GM08714 (cell line): ENCODE measurements at regions not wholly inside any gene's neighbourhood (a gene's known extent, or its start where the extent isn't known, plus 50 kb on each side); places are given as distances from the start of the nearest gene placed in this dataset.

ENCODE experiments used
- H3K4me3 ChIP-seq: fragments of 200-500 bp; sonication (Bioruptor generic); 2 replicates; pipeline ENCODE4 v1.5.1; 2014; ENCODE audit warnings: mild to moderate bottlenecking, low read length, inconsistent platforms
- ZNF274 ChIP-seq: IDR thresholded peaks from 2 replicates; pipeline ENCODE4 v1.6.1; 2012; ENCODE audit warnings: mild to moderate bottlenecking, low read depth, low read length

DNA sequence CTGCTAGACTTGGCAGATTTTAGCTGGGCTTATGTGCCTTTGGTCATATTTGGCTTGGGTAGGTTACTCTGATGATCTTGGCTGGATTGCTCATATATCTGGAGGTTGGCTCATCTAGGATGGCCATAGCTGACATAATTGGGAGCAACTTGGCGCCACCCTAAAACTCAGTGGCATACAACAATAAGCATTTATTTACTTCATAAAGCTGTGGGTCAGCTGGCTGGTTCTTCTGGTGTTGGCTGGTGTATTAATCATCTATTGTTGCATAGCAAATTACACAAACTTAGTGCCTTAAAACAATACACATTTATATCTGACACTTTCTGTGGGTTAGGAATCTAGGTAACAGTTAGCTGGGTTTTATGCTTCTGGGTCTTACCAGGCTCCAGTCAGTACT is 297.3 kb upstream of the JAG1 start:
- no peak overlapping the region for H3K4me3 ChIP-seq
- TF ChIP-seq ZNF274, result no peak

DNA sequence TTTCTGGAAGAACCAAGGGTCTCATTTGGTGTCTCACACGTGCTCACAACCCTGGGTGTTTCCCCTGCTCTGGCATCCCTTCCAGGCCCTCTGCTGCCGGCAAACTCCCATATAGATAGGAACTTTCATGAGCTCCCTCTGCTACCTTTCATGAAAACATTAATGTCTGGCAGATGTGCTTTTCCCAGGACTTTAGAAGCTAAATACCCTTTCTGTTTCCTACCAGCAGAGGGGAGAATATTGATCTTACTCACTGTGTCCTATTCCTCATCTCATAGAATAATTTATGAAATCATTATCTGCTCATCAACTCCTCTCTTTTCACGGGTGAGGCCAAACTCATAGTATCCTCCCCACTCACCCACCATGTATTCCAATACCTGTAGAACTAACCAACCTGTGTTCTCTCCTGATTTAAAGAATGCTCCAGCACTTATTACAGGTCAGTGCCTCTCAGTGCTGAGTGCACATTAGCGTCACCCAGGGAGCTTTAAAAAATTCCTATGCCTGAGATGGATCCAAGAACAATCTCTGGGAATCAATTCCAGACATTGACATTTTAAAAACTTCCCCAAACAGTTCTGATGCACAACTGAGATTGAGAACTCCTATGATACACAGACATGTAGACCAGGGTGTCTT is 298.5 kb upstream of the JAG1 start:
- no peak overlapping the region for H3K4me3 ChIP-seq
- no peak for TF ChIP-seq ZNF274

DNA sequence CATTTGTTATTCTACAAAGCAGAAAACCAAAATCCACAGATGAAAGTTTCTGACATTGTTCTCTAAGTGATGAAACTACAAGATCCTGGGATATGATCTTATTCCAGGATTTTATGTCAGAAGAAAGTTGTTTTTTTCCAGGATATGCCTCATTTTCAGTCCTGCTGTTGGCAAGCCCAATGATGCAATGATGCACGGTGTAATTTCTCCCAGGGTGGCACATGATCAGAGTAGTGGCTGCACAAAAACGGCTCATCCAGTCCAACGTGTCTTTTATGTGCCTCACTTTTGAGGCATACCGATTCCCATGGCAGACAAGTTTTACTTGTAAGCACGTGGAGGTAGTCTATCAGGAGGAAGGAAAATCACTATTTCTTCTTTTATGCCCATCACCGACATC is 302.3 kb upstream of the JAG1 start:
- no peak for TF ChIP-seq ZNF274
- H3K4me3 ChIP-seq, result no peak overlapping the region

DNA sequence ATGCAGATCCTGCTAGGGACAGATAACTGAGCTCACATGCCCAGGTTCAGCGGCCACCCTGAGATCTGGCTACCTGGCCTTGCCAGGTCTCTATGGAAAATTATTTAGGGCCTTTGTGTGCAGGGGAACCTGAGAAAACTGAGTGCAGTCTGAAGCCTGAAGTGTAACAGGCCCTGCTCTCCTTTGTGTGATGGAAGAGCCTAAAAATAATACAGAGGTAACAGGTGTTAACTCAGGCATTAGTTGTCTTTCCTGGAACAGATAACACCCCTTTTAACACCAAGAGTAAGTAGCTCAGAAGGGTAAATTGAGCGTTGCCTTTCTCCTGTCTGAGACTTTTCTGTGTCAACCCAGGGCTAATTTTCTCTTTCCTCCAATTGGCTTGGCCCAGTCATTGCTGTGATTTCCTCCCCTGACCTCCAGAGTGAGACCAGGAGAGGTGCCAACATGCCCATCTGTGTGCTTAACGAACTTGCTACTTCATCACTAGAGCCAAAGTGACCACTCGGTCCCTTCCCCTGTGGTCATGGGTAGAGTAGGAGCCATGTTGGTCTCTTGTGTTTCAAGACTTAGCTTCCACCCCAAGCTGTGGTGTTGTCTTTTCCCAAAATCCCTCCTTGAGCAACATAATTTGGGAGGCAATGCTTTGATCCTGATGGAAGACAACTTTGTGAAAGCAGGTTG is 304.4 kb upstream of the JAG1 start:
- H3K4me3 ChIP-seq, result no peak overlapping the region
- no peak for TF ChIP-seq ZNF274

DNA sequence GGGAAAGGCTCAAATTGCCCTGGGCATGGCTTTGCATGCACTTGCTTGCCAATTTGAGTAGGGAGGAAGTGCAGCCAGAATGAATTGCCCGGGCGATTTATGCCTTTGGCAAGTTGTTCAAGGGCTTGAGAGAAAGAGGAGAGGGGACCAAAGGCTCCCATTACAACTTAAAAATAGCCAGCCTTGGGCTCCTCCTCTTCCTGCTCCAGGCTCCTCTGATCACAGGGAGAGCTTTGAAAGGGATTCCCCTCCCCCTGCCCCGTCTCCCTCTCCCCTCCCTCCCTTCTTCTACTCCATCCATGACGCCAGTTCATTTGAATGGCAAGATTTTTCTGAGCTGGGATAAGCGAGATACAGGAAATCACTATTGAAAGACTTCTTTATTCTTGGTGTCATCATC is 304.9 kb upstream of the JAG1 start:
- no peak for TF ChIP-seq ZNF274
- no peak overlapping the region for H3K4me3 ChIP-seq

DNA sequence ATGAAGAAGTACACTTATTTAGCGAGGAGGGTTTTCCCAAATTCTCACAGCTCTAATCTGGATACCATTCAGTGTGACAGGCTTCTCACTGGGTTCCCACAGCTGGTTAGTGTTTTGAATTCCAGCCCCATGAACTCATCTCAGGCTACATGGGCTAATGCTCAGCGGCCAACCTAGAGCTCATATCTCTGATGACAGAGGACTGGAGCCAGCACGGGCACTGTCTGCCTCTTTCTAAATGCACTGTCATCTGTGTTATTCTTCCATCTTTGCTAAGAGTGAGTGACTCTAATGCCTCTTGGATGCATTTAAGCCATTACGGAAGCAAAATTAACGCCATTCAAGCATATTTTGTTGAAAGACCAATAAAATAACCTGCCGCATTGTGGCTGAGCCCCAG is 308.9 kb upstream of the JAG1 start:
- TF ChIP-seq ZNF274, result no peak
- no peak overlapping the region for H3K4me3 ChIP-seq

DNA sequence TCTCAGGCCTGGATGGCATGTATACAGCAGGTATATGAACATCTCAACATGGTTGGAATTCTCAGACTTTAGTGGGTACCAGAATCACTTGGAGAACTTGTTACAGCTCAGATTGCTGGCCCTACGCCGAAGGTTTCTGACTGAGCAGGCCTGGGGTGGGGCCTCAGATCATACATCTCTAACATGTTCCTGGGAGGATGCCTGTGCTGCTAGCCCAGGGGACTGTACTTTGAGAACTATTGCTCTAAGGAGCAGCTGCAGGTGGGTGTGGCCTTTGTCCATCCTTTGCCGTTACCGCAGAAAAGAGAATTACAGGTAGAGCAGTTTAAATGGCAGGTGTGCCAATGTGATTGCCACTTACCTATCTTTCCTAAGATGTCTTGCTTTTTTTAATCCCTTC is 310.5 kb upstream of the JAG1 start:
- TF ChIP-seq ZNF274, result no peak
- H3K4me3 ChIP-seq, result no peak overlapping the region

DNA sequence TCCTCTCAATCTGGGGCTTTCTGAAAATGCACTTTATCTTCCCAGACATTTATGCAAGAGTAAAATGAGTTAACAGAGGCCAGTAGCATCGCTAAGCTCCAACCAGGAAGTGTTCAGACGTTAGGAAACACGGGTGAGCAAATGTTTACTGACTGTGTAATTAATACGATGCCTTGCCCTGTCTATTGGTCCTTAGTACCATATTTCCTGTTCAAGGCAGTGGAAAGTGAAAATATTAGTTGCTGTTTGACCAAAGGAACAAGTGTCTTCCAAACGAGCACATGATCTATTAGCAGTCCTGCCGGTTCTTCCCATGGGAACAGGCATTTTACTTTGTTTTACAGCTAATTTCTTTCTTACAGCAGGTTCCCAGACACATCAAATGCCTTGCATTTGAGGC is 311.1 kb upstream of the JAG1 start:
- no peak overlapping the region for H3K4me3 ChIP-seq
- TF ChIP-seq ZNF274, result no peak

DNA sequence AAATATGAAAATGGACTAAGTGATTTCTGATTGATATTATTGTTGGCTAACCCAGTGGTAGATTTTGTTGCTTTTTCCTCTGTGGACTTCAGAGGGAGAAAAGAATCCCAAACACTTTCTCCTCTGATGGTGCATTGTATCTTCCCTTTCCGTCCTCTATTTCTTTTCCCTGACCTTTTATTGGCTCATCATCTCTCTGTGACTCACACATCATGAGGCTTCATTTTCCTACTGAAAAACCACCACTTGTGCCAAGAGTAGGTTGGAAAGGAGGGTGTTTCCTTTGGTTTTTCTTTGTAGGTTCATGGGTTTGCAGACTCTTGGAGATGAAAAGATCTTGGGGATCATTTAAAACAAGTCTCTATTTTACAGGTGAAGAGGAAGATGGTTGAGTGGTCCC is 311.7 kb upstream of the JAG1 start:
- no peak for TF ChIP-seq ZNF274
- no peak overlapping the region for H3K4me3 ChIP-seq

DNA sequence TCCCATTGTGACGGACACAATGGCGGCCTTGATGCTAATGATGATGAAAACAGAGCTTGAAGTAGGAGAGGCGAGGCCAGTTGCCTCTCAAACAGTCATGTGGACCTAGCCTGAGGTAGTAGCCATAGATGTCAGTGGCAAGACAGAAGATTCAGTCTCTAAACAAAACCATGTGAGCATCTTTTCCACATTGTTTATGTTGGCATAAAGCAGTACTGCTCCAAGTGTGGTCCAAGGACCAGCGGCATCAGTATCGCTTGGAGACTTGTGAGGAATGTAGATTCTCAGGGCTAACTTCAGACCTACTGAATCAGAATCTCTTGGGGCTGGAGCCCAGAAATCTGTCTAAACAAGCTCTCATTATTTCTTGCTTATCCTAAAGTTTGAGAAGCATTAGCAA is 312.8 kb upstream of the JAG1 start:
- no peak for TF ChIP-seq ZNF274
- H3K4me3 ChIP-seq, result no peak overlapping the region

DNA sequence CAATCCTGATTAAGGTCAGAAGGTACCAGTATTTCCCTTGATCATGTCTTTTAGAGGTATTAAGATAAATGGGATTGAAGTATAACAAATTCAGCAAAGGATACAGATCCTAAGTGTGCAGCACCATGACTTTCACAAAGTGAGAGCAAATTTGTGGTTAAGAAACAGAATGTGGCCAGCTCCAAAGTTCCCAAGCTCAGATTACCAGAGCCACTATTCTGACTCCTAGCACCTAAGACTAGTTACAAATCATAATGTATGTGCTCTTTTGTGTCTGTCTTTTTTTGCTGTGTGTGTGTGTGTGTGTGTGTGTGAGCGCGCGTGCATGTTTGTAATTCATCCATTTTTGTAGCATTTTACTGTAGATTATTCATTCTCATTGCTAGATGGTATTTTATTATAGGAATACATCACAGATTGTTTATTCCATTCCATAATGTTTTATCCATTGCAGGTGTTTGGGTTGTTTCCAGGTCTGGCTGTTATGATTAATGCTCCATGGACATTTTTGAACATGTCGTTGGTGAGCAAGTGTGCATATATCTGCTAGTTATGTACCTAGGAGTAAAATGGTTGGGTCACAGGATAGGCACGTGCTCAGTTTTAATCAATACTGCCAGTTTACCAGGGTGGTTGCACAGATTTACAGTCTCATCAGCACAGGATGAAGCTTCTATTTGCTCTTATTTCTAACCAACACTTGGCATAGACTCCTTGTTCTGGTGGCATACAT is 314.0 kb upstream of the JAG1 start:
- no peak for TF ChIP-seq ZNF274

DNA sequence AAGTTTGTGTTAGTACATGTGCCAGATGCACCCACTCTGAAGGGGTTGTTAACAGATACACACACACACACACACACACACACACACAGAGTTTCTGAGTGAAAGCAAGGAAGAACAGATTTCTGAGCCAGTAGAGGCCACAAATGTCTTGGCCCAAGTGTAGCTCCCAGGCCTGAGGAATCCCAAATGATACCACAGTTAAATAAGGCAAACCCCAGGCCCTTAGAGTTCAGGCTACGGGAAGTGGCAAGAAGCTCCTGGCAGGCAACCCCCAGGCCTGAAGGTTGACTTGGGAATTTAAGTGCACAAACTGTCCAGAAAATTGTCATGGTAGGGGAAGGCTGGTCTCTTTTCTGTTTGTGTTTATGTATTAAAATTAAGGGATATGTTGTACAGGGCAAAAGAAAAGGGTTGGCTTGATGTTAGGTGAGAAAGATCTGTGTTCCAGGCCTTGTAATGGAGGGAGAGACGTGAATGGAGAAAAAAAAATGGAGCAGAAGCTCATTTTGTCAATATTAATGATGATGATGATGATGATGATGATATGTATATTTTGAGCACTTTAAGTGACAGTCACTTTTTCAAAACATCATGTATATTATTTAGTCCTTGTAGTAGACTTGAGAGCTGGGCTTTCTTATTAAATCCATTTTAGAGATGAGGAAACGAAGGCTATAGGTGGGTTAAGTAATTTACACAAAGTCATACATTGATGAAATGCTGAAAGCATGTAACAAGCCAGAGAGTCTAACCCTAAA is 317.0 kb upstream of the JAG1 start:
- TF ChIP-seq ZNF274, result no peak
- no peak overlapping the region for H3K4me3 ChIP-seq

More for the DNA sequence above, 314.0 kb upstream of the JAG1 start:
- H3K4me3 ChIP-seq, result no peak overlapping the region

DNA sequence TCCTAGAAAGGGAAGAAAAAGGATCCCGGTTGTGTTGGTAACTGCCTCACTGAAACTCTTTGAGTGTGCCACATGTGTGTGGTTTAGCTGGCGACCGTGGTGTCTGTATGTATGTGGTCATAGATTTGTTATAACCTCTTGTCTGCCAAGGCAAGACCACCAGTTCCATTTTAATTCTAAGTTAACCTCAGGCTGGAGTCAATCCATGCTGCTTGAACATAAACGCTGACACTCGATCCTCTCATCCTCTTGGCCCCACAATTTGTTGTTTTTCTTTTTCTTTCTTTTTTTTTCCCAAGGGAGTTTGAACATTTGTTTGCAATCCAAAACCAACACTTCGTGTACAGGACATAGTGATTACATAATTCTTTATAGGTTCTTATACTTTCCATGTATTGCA is 318.9 kb upstream of the JAG1 start:
- H3K4me3 ChIP-seq, result no peak overlapping the region
- TF ChIP-seq ZNF274, result no peak

DNA sequence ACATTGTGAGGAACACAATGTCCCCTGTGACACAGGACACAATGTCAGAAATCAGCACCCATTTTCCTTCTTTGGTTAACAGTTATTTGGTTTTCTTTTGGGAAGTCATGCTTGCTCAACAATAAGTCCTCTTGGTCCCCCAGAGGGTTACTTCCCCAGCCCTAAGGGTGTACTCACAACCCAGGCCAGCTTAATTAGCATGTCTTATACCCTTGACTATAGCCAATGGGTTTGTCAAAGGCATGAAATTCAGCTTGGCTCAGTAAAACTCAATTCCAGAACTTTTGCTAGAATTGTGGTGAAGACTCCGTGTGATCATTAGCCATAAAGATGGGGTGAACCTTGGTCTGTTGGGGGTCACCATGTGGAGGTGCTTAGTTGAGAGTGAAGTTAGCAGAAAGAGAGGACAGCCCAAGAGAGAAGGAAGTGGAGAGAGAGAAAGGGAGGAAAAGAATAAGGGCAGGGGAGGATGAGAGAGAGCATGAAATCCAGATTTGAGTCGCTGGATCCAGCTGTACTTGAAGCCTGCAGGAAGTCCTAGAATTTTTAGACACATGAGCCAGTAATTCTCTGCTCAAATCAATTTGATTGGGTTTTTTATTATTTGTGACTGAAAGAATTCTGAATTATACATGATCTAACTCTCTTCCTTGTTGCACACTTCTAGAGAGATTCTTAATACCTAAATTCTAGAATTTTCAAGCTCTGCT is 321.3 kb upstream of the JAG1 start:
- no peak overlapping the region for H3K4me3 ChIP-seq
- TF ChIP-seq ZNF274, result no peak
